HG03439 (cell line): ENCODE measurements at regions not wholly inside any gene's neighbourhood (a gene's known extent, or its start where the extent isn't known, plus 50 kb on each side); places are given as distances from the start of the nearest gene placed in this dataset.

Source experiments
- ATAC-seq: cut with Tn5 transposase; IDR thresholded peaks from one replicate; pipeline ENCODE4 v1.9.1; 2021; ENCODE audit warnings: mild to moderate bottlenecking, moderate library complexity; ENCODE audit not compliant: unreplicated experiment

DNA sequence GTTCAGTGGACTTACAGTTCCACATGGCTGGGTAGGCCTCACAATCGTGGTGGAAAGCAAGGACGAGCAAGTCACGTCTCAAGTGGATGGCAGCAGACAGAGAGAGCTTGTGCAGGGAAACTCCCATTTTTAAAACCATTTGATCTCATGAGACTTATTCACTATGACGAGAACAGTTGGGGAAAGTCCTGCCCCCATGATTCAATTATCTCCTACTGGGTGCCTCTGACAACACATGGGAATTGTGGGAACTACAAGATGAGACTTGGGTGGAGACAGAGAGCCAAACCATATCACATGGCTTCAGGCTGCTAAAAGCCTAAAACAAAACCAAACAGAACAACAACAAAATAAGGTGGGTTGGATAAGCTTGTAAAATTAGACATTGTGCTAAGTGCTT lies 194.4 kb upstream of the CPEB2 start:
- no peak for ATAC-seq

DNA sequence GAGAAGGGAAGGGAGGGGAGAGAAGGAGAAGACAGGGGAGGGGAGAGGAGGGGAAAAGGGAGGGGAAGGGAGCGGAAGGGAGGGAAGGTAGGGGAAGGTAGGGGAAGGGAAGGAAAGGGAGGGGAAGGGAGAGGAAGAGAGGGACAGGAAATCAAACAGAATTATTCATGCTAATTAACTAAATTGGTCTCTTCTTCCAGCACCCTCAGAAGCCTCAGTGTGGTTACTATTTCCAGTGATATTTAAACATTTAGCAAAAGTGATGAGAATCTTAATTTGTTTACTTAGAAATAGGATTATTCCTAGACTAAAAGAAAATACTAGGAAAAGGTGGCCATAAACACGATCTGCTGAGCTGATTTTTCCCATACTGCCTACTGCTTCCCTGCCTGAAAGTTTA lies 193.1 kb upstream of the CPEB2 start:
- ATAC-seq = no peak

DNA sequence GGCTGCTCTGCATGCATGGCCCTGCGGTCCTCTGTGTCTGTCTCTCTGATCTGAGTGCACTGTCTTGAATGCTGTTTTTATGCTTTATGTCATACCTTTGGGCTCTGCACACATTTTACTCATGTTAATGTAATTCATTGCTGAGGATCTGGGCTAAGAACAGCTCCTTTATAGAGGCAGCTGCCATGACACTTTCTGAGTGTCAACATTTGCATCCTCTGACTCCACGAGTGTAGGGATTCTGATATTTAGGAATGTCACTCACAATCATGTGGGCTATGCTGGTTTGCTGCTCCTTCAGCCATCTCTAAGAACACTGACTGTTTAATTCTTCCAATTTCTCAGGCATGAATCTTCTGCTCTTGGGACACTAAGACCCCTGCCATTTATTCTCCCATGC lies 192.2 kb upstream of the CPEB2 start:
- ATAC-seq = no peak

DNA sequence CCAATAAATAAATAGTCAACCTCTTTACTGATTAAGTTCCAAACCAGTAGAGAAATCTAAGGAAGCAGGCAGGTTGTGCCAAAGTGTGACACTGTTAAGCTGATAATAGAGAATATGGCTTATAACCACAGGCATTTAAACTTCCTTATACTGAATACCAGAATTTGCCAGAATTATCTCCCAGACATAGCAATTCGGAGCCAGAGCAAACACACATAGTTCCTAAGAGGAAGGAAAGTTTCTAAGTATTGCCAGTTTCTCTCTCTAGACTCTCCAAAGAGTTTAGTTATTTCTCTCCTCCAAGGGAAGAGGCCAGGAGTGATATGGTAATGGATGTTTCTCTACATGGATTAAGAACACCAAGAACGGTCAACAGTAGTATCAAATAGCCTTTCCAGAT lies 191.7 kb upstream of the CPEB2 start:
- ATAC-seq = no peak

DNA sequence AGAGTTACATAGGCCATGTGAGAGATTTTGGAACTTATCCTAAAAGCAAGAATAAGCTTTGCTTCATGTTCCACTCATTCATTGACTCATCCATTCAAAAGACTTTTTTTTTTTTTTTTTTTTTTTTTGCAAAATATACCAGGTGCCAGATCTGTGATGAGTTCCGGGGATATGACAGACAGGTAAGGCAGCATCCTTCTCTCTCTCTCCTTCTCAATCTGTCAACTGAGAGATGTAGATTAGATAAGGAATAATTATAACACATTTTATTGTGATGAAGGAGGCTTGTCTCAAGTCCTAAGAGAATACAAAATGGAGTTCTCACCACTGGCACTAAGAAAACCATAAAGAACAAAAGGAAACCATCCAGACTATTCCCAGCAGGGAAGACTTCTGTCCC lies 190.2 kb upstream of the CPEB2 start:
- ATAC-seq = no peak

DNA sequence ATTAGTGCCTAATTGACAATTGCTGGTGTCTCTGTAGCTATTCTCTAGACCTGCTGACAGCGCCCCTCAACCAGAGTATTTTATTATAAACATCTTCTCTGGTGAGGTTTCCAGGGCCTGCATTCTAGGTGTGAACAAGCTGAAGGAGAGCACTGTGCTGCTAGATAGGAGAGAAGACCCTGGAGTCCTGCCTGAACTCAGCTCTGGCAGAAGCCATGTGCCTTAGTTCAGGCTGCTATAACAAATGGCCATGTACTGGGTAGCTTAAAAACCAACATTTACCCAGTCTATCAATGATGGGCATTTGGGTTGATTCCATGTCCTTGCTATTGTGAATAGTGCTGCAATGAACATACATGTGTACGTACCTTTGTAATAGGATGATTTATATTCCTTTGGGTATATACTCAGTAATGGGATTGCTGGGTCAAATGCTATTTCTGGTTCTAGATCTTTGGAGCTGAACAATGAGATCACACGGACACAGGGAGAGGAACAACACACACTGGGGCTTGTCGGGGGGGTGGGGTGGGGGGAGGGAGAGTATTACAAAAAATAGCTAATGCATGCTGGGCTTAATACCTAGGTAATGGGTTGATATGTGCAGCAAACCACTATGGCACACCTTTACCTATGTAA lies 185.5 kb upstream of the CPEB2 start:
- ATAC-seq = no peak

DNA sequence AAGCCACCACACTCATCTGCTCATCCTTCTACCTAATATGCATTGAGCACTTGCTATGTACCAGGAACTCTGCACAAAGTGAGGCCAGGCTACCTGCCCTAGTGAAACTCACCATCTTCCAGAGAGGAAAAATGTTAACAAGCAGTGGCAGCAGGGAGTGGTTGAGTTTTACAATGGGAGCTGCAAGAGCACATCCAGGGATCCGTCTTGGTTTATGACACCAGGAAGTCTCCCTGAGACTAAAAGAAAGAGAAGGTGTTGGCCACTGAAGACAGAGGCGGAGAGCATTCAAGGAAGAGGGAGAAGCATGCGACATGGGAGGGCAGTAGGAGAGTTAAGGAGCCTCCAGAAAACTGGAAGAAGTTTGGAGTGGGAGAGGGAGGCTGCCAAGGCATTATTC lies 178.1 kb upstream of the CPEB2 start:
- no peak for ATAC-seq

DNA sequence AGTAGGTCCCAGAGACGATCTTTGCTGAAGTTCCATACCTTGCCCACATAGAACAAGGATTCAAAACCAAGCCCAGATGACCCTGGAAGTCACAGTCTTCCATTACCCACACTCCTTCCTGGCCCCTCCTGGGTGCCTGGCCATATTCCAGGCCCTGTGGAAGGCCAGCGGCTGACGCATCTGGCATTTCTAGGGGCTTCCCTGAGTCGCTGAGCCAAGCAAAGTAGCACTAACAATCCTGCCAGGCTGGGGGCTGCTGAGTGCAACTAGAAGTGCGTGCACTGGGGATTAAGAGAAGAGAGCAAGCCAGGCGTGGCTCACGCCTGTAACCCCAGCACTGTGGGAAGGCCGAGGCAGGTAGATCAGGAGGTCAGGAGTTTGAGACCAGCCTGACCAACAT lies 175.2 kb upstream of the CPEB2 start:
- ATAC-seq = no peak

DNA sequence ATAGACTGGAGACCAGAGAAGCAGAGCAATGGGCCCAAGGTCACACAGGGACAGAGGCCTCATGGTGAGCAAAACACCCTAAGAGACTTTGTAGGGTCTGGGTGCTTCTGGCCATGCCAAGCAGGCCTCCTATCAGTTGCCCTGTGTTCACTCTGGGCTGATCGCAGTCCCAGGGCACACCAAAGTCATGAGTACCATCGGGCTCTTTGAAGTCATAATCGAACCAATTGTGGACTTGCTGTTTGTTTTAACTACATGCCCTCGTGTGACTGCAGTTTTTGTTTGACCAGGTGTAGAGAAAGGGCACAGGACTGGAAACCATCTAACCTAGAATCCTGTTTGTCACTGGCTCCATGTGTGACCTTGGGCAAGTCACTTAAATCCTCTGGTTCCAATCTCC lies 172.5 kb upstream of the CPEB2 start:
- ATAC-seq = no peak

DNA sequence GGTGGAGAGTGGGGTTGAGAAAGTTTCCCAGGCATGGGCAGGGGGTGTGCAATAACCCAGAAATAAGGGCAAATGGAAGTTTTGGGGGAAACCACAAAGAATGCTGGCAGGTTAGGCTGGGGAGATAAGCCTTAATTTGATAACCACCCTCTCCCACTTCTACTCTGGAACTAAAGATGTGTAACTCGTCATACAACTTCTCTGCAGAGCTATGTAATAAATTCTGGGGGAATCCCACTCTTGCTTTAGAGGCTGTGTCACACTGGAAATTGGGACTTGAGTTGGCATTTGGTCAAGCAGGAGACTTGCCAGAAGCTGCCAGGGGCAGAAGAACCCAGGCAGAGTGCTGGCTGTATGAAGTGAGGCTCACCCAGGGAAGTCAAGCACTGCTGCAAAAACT lies 170.9 kb upstream of the CPEB2 start:
- ATAC-seq = no peak

DNA sequence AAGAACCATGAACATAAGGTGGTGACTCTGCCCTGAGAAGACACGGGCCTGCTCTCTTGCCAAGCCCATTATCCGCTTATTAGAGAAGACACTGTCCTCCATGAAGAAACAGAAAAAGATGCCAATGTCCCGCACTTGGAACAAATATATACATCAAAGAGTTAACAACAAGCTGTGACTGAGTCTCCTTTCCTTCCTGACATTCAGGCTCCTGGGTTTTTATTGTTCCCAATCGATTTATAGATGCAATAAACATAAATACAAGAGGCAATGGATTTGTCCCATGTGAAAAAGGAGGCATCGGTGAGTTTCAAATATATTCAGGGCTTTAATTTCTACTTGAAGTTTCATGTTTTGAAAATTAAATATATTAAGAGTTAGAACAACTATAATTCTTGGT lies 169.2 kb upstream of the CPEB2 start:
- ATAC-seq = no peak

DNA sequence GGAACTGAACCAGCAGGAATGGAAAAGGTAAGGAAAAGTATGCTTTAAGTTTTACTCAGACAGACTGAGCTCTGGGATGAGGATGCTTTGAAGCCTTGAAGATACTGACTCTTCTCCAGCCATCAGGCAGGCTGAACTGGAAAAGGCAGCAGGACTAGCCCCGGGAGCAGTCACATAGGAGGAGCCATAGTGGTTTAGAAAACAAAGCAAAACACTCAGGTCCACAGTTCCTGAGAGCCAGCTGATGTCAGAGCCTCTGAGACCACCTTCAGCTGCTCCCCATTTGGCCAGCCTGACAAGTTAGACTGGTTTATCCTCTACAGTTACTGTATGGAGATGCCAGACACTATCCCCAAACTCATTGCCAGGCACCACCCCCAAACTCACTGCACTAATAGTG lies 167.9 kb upstream of the CPEB2 start:
- no peak for ATAC-seq

DNA sequence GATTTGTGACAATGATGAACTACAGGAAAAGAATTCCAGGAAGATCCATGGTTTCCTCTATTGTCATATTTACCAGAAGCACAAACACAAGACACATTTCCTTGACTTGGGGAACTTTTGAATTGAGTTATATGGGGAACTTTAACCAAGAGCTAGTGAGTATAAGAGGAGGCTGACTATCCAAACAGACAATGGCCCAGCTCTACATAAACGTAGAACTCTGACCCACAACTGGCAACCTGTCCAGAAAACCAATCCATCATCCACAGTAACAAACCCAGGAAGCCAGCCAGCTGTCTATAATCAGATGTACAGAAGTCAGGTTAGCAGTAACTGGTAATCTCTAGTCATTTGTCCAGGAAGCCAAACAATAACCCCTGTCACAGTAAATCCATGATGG lies 167.0 kb upstream of the CPEB2 start:
- no peak for ATAC-seq

DNA sequence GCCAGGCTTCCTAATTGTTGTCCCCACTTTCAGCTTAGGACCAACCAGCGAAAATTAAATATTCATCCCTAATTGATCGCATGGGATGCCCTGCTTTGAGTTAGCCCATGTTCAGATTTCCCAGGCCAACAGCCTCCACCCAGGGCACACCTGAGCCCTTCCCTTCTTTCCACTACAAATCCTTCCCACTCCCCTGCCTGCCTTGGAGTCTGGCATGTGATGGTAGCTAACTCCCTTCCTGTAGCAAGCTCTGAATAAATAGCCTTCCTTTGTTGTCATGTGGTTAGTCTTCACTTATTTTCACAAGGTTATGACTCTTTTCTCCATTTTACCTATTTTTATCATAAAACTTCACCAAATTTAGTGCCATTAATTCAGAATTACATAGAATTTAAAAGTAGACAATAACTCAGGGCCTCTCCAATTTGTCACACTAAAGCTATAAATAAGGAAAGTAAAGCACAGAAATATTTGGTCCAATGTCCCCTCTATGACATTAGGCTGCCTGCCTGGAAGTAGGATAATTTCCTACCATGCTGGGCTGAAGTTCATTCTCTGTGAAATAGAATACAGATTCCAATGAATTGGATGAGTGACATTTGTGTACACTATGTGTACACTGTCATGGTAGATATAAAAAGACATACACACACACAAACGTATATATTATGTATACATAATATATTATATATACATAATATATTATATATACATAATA lies 166.4 kb upstream of the CPEB2 start:
- ATAC-seq = no peak

DNA sequence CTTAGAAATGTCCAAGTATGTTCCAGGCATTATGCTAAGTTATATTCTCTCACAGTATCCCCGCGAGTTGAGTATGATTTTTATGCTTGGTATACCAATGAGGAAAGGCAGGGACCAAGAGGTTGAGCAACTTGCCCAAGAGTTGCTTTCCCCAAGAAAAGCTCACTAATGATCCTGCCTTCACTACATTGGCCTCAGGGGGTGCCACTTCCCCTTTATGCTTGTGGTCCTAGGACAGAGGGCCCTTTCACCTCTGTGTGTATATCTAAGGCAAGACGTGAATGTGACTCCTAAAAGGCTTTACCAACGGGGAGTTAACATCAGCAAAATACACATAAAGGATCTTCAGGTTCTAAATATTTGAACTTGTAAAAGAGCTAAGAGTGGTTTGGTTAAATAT lies 164.4 kb upstream of the CPEB2 start:
- no peak for ATAC-seq

DNA sequence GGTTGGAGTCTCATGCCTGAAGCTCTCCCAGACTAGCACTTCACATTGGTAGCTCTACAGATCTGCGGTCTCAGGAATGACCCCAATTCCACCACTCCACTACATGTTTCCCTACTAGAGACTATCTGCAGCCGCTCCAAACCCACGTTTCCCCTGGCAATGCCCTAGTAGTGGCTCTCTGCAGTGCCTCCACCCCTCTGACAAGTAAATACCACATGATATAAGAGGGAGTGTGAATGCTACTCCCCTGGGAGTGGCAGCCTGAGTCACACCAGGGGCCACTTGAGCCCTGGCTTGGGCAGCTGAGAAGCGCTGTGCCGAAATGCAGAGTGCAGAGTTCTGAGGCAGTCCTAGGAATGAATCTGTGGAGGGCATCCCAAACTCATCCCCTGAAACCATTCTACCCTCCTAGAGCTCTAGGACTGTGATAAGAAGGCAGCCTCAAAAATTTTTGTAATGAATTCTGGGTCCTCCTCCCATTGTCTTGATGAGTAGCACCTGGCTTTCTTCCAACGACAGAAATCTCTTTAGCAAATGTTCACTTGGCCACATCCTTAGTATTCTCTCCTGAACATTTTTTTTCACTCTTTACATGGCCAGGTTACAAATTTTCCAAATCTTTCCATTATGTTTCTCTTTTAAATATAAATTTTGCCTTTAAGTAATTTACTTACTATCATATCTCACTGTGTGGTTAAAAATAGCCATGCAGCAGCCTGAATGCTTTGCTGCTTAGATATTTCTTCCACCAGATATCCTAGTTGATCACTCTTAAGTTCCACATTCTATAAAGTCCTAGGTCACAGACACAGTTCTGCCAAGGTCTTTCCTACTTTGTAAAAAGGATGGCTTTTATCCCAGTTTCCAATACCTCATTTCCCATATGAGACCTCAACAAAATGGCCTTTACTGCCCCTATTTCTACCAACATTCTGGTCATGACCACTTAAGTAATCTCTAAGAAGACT lies 160.2 kb upstream of the CPEB2 start:
- ATAC-seq = no peak

DNA sequence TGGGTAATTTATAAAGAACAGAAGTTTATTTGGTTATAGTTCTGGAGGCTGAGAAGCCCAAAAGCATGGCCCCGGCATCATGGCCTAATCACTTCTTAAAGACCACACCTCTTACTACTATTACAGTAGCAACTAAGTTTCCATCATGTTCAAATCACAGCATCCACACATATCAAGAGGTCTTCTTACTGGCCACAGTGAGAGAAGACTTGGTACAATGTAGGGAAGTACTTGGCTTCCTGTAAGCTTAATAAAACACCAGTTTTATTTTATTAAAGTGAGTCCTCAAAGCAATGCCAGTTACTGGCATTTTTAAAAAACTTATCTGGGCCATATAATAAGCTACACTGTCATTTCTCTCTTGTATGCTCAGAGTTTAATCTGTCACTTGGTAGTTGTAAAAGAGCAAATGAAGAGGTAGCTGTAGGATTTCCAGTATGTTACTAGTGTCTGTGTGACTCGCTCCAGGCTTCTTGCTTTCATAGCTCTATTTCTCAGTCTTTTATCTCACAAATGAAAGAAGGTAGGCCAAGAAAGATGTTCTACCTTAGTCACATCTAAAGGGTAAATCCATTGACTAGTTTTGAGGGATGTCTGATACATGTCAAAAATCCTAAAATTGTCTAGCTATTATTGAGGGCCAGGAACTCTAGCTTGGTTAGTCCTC lies 159.2 kb upstream of the CPEB2 start:
- no peak for ATAC-seq

DNA sequence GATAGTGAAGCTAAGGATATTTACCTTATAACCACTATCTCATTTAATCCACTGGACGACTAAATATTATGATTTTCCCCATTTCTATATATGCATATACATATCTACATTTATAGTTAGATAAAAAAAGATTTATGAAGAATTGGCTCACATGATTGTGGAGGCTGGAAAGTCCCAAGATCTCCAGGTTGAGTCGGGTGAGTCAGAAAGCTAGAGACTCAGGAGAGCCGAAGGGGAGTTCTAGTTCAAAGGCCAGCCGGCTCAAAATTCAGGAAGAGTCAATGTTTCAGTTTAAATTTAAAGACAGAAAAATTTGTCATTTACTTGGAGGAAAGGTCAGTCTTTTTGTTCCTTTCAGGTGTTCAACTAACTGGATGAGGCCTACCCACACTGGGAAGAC lies 158.2 kb upstream of the CPEB2 start:
- ATAC-seq = no peak

DNA sequence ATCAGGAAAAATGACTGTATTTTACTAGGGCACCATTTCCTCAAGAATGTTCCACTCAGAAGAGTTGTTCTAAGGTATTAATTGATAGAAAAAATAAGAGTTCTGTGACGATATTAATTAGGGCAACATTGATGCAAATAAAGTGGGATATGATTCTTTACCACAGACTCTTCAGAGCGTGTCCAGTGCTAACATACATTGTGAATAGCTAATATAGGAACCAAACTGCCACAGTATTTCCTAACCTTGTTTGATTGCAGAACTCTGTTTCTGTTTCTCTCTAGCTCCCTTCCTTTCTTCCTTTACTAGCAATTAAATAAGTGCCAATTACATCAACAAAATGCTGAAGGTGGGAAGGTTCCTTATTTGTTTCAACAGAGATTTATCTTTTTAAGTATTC lies 154.1 kb upstream of the CPEB2 start:
- ATAC-seq = no peak

DNA sequence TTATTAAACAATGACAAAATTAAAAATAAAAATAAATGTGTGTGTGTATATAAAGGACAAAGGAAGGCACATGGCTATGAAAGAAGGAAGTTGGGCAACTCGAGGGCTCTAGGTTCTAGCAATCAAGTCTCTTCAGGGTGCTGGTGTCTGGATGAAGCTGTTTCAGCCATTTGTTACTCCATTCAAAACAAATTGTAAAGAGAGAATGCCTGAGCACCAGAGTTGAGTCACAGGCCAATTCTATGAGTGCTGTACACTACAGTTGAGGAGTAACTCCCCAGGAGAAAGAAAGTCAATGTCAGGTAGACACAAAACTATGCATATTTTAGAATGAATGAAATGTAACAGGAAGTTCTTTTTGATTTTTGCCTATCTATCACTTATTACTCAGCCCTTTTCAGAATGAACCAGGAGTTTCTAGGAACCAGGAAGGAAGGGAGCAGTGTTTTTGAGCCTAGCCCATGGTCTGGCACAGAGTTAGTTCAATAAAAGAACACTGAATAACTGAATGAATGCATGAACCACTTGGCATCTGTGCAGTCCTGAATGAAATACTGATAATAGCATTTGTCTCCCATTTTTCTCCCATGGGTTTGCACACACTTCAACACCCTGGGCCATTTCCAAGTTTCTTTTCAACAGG lies 151.7 kb upstream of the CPEB2 start:
- no peak for ATAC-seq
